ENCODE measurements at regions not wholly inside any gene's neighbourhood (a gene's known extent, or its start where the extent isn't known, plus 50 kb on each side); places are given as distances from the start of the nearest gene placed in this dataset.
"Not testable (repeated sequence)": the region's sequence is repeated elsewhere in the genome, so short reads cannot be mapped to it uniquely, and the experiment has no call there.

GRCh38 chr3:197368330-197368729 is 69.9 kb upstream of the DLG1 start:
- DNase-seq (ENCODE audit: low read depth), result no peak

- no peak for DNase-seq (ENCODE audit: low read depth)
Measured at GRCh38 chr3:197367081-197367780, 68.8 kb upstream of the DLG1 start.

DNA sequence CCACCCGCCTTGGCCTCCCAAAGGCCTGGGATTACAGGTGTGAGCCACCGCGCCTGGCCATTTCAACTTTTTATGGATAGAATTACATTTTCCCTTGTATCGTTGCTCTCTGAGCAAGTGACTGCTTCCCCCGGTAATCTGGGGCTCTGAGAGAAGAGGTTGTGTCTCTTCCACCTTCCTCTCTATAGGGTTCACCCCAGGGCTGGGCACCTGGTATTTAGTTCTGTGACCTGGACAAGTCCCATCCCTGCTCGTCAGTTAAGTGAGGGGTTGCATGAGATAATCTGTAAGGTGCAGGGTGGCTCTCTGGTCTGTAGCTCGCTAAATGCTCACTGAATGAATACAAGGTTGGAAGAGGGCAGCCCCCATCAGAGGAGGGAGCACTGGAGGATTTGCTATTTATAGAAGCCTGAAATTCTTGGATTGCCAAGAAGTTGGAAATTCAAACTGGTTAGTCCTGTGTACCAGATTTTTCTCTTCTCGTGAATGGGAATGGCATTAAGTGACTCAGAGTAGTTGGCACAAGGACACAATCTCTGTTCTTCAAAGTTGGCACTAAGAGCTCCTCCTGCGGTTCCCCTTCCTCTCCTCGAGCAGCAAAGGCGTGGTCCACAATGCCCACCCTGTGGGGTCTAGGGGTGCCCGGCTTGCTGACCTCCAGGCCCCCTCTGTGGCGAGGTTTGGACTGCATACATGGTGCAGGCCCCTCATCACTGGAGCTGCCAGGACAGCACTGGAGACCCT is 68.1 kb upstream of the DLG1 start:
- DNase-seq (ENCODE audit: low read depth), result no peak

GRCh38 chr3:197365586-197365985 is 67.2 kb upstream of the DLG1 start:
- DNase-seq (ENCODE audit: low read depth), result no peak

- no peak for DNase-seq (ENCODE audit: low read depth)
Measured at GRCh38 chr3:197364410-197365071, 66.1 kb upstream of the DLG1 start.

DNA sequence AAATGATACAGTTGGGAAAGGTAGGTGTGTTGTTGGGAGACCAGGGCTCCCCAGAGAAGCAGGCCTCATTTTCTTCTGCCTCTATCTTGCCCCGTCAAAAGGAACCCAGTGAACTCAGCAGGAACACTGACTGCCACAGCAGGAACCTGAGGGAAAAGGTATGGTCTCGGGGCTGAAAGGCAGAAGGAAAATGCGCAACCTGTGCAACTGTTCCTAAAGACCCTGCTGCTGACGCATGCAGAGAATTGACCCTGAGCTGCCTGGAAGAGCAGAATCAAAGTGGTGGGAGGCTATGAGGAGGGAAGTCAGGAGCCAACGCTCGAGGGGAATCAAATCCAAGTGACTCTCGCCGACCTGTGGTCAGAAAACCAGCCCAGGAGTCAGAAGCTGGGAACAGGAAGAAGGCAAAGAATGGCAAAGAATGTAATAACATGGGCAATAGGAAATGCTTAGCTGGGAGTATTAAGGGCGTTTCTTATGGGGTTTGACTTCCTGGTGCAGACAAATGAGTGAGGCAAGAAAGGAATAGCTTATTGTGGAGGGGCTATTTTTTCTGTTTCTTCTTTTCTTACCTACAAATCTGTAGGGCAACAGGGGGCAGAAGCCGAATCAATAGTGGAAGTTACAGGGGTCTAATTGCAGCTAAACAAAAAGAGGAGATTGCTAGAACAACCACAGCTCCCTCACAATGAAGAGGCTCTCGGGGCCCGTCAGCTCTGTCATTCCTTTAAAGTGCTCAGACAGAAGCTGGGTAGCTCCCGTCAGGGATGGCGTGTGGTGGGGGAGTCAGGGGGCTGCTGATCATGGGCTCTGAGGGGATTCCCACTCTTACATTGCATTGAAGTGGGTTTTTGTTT is 65.4 kb upstream of the DLG1 start:
- DNase-seq (ENCODE audit: low read depth), result no peak

DNA sequence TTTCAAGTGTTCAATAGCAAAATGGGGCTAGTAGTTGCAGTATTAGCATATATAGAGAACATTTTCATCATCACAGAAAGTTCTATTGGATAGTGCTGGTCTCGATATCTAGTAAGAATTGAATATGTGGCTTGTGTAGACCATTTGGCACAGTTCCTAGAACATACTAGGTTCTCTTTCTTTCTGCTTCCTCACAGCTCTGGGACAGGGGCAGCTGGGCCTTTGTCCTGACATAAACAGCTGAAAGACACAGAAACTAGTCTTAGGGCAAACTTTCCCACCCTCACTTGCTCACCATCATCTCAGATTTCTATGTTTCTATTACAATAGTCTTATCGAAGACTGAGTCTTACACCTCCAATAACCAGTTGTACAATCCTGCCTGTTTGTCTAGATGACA is 63.7 kb upstream of the DLG1 start:
- DNase-seq (ENCODE audit: low read depth), result no peak

DNA sequence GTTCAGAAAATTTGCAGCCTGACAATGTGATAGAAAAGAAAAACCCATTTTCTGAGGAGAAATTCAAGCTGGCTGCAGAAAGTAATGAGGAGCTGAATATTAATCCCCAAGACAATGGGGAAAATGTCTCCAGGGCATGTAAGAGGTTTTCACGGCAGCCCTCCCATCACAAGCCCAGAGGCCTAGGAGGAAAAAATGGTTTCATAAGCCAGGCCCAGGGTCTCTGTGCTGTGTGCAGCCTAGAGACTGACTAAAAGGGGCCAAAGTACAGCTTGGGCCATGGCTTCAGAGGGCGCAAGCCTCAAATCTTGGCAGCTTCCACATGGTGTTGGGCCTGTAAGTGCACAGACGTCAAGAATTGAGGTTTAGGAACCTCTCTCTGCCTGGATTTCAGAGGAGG is 61.7 kb upstream of the DLG1 start:
- DNase-seq (ENCODE audit: low read depth), result not testable (repeated sequence)

GRCh38 chr3:197359476-197359875 is 61.1 kb upstream of the DLG1 start:
- DNase-seq (ENCODE audit: low read depth), result not testable (repeated sequence)

DNA sequence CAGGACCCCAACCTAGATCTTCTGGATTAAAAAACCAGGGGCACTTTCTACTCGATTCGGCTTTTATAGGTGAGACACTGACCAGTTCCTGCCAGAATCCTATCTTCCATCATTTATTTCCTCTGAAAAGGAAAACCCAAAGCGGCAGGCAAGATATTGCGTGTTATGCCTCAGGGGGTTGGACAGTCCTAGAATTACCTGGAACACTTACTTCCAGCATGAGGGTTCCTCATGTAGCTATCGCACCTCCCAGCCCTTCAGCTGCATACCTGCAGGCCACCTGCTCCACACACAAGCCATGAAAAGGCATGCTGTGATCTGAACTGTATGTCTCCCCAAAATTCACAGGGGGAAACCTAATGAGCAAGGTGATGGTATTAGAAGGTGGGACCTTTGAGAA is 58.3 kb upstream of the DLG1 start:
- no peak for DNase-seq (ENCODE audit: low read depth)

DNA sequence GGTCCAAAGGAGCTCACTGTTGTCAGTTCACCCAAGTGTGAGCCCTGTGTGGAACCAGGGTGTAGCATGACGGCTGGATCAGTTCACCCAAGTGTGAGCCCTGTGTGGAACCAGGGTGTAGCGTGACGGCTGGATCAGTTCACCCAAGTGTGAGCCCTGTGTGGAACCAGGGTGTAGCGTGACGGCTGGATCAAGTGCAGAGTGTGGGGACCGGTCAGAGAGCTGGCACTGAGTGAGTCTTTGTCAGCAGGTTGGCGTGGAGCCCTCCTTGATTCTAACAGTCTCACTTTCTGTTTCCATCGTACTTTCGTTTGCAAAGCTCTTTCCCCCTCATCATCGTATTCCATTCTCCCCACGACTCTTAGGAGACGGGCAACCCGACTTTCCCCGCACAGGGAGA is 57.9 kb upstream of the DLG1 start:
- no peak for DNase-seq (ENCODE audit: low read depth)

DNA sequence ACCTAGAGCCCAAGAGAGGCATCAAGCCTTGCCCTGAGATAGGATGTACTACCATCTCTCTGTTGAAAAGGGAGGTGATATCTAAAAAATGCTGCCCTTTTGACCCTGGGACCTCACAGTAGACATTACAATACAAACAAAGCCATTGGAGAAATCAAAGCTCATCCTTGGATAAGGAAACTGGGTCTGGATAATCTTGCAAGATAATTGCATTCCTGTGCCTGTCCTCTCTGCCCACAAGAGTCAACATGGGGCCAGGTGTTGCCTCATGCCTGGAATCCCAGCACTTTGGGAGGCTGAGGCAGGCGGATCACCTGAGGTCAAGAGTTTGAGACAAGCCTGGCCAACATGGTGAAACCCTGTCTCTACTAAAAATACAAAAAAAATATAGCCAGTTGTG is 57.3 kb upstream of the DLG1 start:
- no peak for DNase-seq (ENCODE audit: low read depth)

DNA sequence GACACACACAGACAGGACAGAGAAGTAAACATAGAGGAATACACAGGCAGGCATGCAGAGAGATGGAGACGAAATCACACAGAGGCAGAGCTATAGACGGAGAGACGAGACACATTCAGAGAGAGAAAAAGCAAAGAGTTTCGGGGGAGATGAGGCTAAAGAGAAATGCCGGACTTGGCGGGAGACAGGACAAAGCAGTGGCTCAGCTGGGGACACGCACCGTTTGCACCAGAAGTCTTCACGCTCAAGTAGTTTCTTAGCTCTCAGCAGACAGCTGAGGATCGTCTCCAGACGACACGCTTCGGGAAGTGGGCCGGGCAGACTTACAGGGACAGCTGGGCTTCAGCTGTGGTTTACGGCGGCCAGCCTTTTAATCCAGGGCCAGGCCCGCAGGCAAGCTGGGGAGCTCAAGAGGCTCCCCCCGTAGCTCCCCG is 56.2 kb upstream of the DLG1 start:
- DNase-seq (ENCODE audit: low read depth), result no peak

- DNase-seq (ENCODE audit: low read depth), result no peak
Measured at GRCh38 chr3:197353867-197354567, 55.6 kb upstream of the DLG1 start.

DNA sequence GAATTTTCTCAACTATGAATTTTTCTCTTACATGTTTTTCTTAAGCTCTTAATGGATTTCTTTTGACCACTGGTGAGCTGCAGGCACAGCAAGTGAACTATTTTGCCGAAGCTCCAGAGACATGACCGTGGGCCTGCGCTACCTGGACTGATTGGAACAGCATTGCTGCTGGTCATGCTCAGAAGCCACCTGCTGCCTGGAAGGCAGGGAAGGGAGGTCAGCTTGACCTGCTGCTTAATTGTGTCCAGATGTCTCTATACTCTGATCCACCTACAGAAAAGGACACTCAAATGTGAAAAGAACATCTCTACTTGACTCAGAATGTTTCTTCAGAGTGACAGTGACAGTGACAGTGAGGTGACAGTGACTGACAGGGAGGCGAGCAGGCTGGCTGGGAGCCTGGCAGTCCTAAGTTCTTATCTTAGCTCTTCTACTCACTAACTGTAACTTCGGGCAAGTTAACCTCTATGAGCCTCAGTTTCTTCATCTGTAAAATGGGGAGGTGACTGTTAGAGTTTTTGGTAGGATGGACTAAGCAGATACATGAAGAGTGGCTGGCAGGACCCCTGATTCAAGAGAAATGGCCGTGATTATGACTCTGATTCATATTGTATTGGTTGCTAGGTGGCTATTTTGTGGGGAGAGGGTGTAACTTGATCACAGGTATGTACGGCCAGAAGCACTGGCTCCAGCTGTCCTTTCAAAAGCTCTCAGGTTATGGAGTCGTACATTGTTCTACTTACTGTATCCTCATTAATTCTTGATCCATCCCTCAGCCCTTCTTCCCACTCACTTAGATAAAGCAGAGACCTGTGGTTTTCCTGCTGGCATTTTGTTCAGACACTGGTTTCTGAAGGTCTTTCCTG is 54.8 kb upstream of the DLG1 start:
- DNase-seq (ENCODE audit: low read depth), result no peak

- no peak for DNase-seq (ENCODE audit: low read depth)
Measured at GRCh38 chr3:197352382-197352781, 54.0 kb upstream of the DLG1 start.

GRCh38 chr3:197350446-197350845 is 52.0 kb upstream of the DLG1 start:
- no peak for DNase-seq (ENCODE audit: low read depth)

GRCh38 chr3:197349368-197349767 is 51.0 kb upstream of the DLG1 start:
- no peak for DNase-seq (ENCODE audit: low read depth)
